HEK293T (cell line): ENCODE measurements at regions not wholly inside any gene's neighbourhood (a gene's known extent, or its start where the extent isn't known, plus 50 kb on each side); places are given as distances from the start of the nearest gene placed in this dataset.

Experiments used
- ARNT ChIP-seq: fragments of 450-650 bp; IDR thresholded peaks from 2 replicates; pipeline ENCODE4 v1.6.1; 2017; ENCODE audit warnings: mild to moderate bottlenecking
- SUZ12 ChIP-seq: fragments of 450-650 bp; IDR thresholded peaks from 2 replicates; pipeline ENCODE4 v1.6.1; 2016; ENCODE audit warnings: mild to moderate bottlenecking

DNA sequence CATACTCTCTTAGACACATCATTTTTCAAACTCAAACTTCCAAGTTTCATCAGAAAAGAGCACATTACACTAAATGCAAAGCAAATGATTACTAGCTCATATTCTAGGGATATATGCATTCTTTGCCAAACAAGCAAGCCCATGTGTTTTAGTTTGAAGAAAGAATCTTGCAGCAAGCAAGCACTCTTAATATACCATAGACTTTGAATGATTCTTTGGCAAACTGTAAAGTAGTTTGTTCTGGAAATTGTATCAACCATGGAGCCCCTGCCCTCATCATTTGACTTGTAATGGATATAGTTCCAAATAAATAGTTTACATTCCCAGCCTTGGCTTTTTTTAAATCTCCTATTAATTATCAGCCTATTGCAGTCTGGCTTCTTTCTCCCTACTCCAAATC is 325.2 kb downstream of the NR2F1-AS1 start:
- TF ChIP-seq SUZ12 (no peak), ARNT (no peak)
